SK-N-SH (cell line): ENCODE measurements at regions not wholly inside any gene's neighbourhood (a gene's known extent, or its start where the extent isn't known, plus 50 kb on each side); places are given as distances from the start of the nearest gene placed in this dataset.

Experiments
- CTCF ChIA-PET: fragments of 300-600, 350-600 bp; formaldehyde crosslinking; extraction: SDS; loops from one replicate; lab custom pipeline; 2021; lab: Yijun Ruan, JAX
- POLR2A ChIA-PET: fragments of 350-600 bp; sonication (Branson Sonifier 250); formaldehyde crosslinking; extraction: SDS; loops from one replicate; lab custom pipeline; 2020; ENCODE audit warnings: antibody characterized with exemption, inconsistent platforms; lab: Yijun Ruan, JAX
- DNase-seq: peaks from one replicate; pipeline ENCODE4 v3.0.0; 2012
- H2AFZ ChIP-seq: fragments of 200-600 bp; sonication (generic); 2 replicates; pipeline ENCODE4 v1.8.1; 2016; ENCODE audit warnings: antibody characterized with exemption, mild to moderate bottlenecking, low read depth
- H3F3A ChIP-seq: fragments of 200-600 bp; sonication (generic); replicated peaks from 2 replicates; pipeline ENCODE3; 2016; ENCODE audit warnings: antibody characterized with exemption, mild to moderate bottlenecking; ENCODE audit not compliant: insufficient read depth
- H3K27ac ChIP-seq, 2 experiments: fragments of 200-500 bp in 1 of 2; fragments of 200-600 bp in 1 of 2; sonication (Bioruptor generic) in 1 of 2; sonication (generic), shearing (Covaris generic) in 1 of 2; 2 replicates each; pipeline versions ENCODE4 v1.5.1 to v1.6.1; 2014 to 2016; ENCODE audit warnings: low read depth in 2 of 2, inconsistent platforms in 1 of 2, low read length in 1 of 2, mild to moderate bottlenecking in 1 of 2, mixed read lengths in 1 of 2
- H3K27me3 ChIP-seq: fragments of 200-600 bp; sonication (generic), shearing (Covaris generic); 2 replicates; pipeline ENCODE4 v1.6.1; 2016; ENCODE audit warnings: mixed run types; ENCODE audit not compliant: insufficient read depth
- H3K36me3 ChIP-seq, 2 experiments: fragments of 200-500 bp in 1 of 2; fragments of 200-600 bp in 1 of 2; sonication (Bioruptor generic) in 1 of 2; sonication (generic) in 1 of 2; replicated peaks in 1 of 2; 2 replicates each; pipeline versions ENCODE3 to v1.5.1; 2014 to 2016; ENCODE audit warnings: low read length in 1 of 2, mild to moderate bottlenecking in 1 of 2; ENCODE audit not compliant: insufficient read depth in 2 of 2, control insufficient read depth in 1 of 2
- H3K4me1 ChIP-seq, 2 experiments: fragments of 200-500 bp in 1 of 2; fragments of 200-600 bp in 1 of 2; sonication (Bioruptor generic) in 1 of 2; sonication (generic), shearing (Covaris generic) in 1 of 2; 2 replicates each; pipeline versions ENCODE4 v1.5.1 to v1.6.1; 2014 to 2016; ENCODE audit warnings: low read depth in 1 of 2, low read length in 1 of 2, mixed run types in 1 of 2; ENCODE audit not compliant: insufficient read depth in 2 of 2, control insufficient read depth in 1 of 2
- H3K4me2 ChIP-seq: fragments of 200-600 bp; sonication (generic), shearing (Covaris generic); 2 replicates; pipeline ENCODE4 v1.6.1; 2017; ENCODE audit warnings: mixed run types
- H3K4me3 ChIP-seq, 2 experiments: fragments of 200-500 bp in 1 of 2; fragments of 200-600 bp in 1 of 2; sonication (Bioruptor generic) in 1 of 2; sonication (generic), shearing (Covaris generic) in 1 of 2; 2 replicates each; pipeline versions ENCODE4 v1.5.1 to v1.8.1; 2014 to 2016; ENCODE audit warnings: low read depth in 2 of 2, inconsistent platforms in 1 of 2, low read length in 1 of 2, mild to moderate bottlenecking in 1 of 2, mixed read lengths in 1 of 2, moderate library complexity in 1 of 2
- H3K79me2 ChIP-seq: fragments of 200-600 bp; sonication (generic); 2 replicates; pipeline ENCODE4 v1.8.1; 2017; ENCODE audit warnings: mild to moderate bottlenecking; ENCODE audit not compliant: insufficient read depth
- H3K9ac ChIP-seq: fragments of 200-600 bp; sonication (generic); 2 replicates; pipeline ENCODE4 v1.6.1; 2017; ENCODE audit warnings: mixed run types
- H3K9me2 ChIP-seq: fragments of 200-600 bp; sonication (generic); 2 replicates; pipeline ENCODE4 v1.6.1; 2017; ENCODE audit warnings: mixed run types
- H3K9me3 ChIP-seq: fragments of 200-600 bp; sonication (generic); 2 replicates; pipeline ENCODE4 v1.6.1; 2017; ENCODE audit warnings: mixed run types, mild to moderate bottlenecking, moderate library complexity
- H4K20me1 ChIP-seq: fragments of 200-600 bp; sonication (generic); 2 replicates; pipeline ENCODE4 v1.6.1; 2017; ENCODE audit warnings: mild to moderate bottlenecking, mixed run types; ENCODE audit not compliant: insufficient read depth
- ELF1 ChIP-seq: IDR thresholded peaks from 2 replicates; pipeline ENCODE4 v1.4.0; 2012
- EP300 ChIP-seq, 2 experiments: IDR thresholded peaks; 2 replicates each; pipeline versions ENCODE4 v1.4.0 to v1.6.1; 2012; ENCODE audit warnings: borderline replicate concordance in 1 of 2, low read depth in 1 of 2, low read length in 1 of 2
- FOSL2 ChIP-seq: IDR thresholded peaks from 2 replicates; pipeline ENCODE4 v1.4.0; 2012; ENCODE audit warnings: low read depth, mild to moderate bottlenecking, moderate library complexity, borderline replicate concordance
- FOXM1 ChIP-seq: IDR thresholded peaks from 2 replicates; pipeline ENCODE4 v1.4.0; 2012; ENCODE audit warnings: low read depth, mild to moderate bottlenecking
- IRF3 ChIP-seq: fragments of 150-350 bp; IDR thresholded peaks from 2 replicates; pipeline ENCODE4 v1.6.1; 2016; ENCODE audit warnings: mild to moderate bottlenecking, low read depth, low read length
- NFIC ChIP-seq: IDR thresholded peaks from 2 replicates; pipeline ENCODE4 v1.4.0; 2012; ENCODE audit warnings: borderline replicate concordance
- NRF1 ChIP-seq: IDR thresholded peaks from 2 replicates; pipeline ENCODE4 v1.6.1; 2012; ENCODE audit warnings: low read depth, mild to moderate bottlenecking, low read length
- POLR2AphosphoS5 ChIP-seq: IDR thresholded peaks from 2 replicates; pipeline ENCODE4 v1.6.1; 2012; ENCODE audit warnings: low read depth, low read length
- RAD21 ChIP-seq: IDR thresholded peaks from 2 replicates; pipeline ENCODE4 v1.6.1; 2012; ENCODE audit warnings: mild to moderate bottlenecking, low read length
- RCOR1 ChIP-seq: fragments of 150-350 bp; IDR thresholded peaks from 2 replicates; pipeline ENCODE4 v1.6.1; 2017; ENCODE audit warnings: antibody characterized with exemption, low read length
- SIN3A ChIP-seq: IDR thresholded peaks from 2 replicates; pipeline ENCODE4 v1.6.1; 2012; ENCODE audit warnings: low read depth, mild to moderate bottlenecking, low read length, moderate library complexity, borderline replicate concordance
- TEAD4 ChIP-seq: IDR thresholded peaks from 2 replicates; pipeline ENCODE4 v1.4.0; 2012; ENCODE audit warnings: mild to moderate bottlenecking, borderline replicate concordance; ENCODE audit not compliant: insufficient read depth
- USF1 ChIP-seq: IDR thresholded peaks from 2 replicates; pipeline ENCODE4 v1.4.0; 2012; ENCODE audit warnings: low read depth, borderline replicate concordance
- YY1 ChIP-seq: IDR thresholded peaks from 2 replicates; pipeline ENCODE4 v1.4.0; 2012; ENCODE audit warnings: low read depth, mild to moderate bottlenecking
- WGBS: methylation state at CpG from one replicate; pipeline ENCODE4 v1.1.6; 2017; ENCODE audit warnings: low lambda C conversion rate; 5-methylcytosine and 5-hydroxymethylcytosine counted together

GRCh38 chr6:139442188-139442671 lies 67.8 kb upstream of the CITED2 start:
- Histone ChIP-seq H3K4me2 (no peak overlapping the region), H3K9me2 (no peaks in the 10 kb centered on the region), H2AFZ (no peak overlapping the region), H3K4me1 (no peaks in the 10 kb centered on the region; a peak in 1 of 4 replicates), H3K4me3 (no peak overlapping the region), H3K36me3 (no peaks in the 10 kb centered on the region), H3K27me3 (no peaks in the 10 kb centered on the region), H4K20me1 (no peaks in the 10 kb centered on the region), H3F3A (no peaks in the 10 kb centered on the region), H3K27ac (no peak overlapping the region; a peak in 1 of 4 replicates), H3K79me2 (no peaks in the 10 kb centered on the region), H3K9ac (no peak overlapping the region), H3K9me3 (no peaks in the 10 kb centered on the region)
- TF ChIP-seq SIN3A (no peak), IRF3 (no peak), USF1 (no peak), POLR2AphosphoS5 (no peak), NRF1 (no peak), FOXM1 (no peak), ELF1 (no peak), TEAD4 (no peak)
- 23% methylated on average over 4 of the region's 4 CpGs for WGBS
- DNase-seq = no peak
- ChIA-PET POLR2A (no interaction called here), CTCF (no interaction called here)

GRCh38 chr6:139439349-139439748 lies 64.9 kb upstream of the CITED2 start:
- CTCF ChIA-PET = no interaction called here
- H3K79me2 ChIP-seq = no peaks in the 10 kb centered on the region
- TF ChIP-seq FOSL2 (no peak), RCOR1 (no peak), RAD21 (no peak), EP300 (IDR thresholded peaks at IDR 0.05; ENCODE audit: borderline replicate concordance in 1 of 2, low read depth in 1 of 2, low read length in 1 of 2) (no peak), YY1 (no peak), NFIC (no peak)
- TF ChIP-seq, all 33 proteins: peak for 0
- no peak overlapping the region for H2AFZ ChIP-seq
- H3K4me1 ChIP-seq = no peaks in the 10 kb centered on the region; a peak in 2 of 4 replicates
- no peak for DNase-seq
- H3K36me3 ChIP-seq = no peaks in the 10 kb centered on the region
- no peaks in the 10 kb centered on the region for H3K27me3 ChIP-seq
- H3K9me2 ChIP-seq = no peaks in the 10 kb centered on the region
- no peaks in the 10 kb centered on the region for H3K9me3 ChIP-seq
- H3F3A ChIP-seq = no peaks in the 10 kb centered on the region
- no peaks in the 10 kb centered on the region for H4K20me1 ChIP-seq
- WGBS = 38% methylated on average over 6 of the region's 6 CpGs
- no peak overlapping the region for H3K4me3 ChIP-seq
- no peak overlapping the region for H3K4me2 ChIP-seq
- POLR2A ChIA-PET = no interaction called here
- no peak overlapping the region for H3K27ac ChIP-seq
- no peak overlapping the region for H3K9ac ChIP-seq
